ENCODE measurements at regions not wholly inside any gene's neighbourhood (a gene's known extent, or its start where the extent isn't known, plus 50 kb on each side); places are given as distances from the start of the nearest gene placed in this dataset.

DNA sequence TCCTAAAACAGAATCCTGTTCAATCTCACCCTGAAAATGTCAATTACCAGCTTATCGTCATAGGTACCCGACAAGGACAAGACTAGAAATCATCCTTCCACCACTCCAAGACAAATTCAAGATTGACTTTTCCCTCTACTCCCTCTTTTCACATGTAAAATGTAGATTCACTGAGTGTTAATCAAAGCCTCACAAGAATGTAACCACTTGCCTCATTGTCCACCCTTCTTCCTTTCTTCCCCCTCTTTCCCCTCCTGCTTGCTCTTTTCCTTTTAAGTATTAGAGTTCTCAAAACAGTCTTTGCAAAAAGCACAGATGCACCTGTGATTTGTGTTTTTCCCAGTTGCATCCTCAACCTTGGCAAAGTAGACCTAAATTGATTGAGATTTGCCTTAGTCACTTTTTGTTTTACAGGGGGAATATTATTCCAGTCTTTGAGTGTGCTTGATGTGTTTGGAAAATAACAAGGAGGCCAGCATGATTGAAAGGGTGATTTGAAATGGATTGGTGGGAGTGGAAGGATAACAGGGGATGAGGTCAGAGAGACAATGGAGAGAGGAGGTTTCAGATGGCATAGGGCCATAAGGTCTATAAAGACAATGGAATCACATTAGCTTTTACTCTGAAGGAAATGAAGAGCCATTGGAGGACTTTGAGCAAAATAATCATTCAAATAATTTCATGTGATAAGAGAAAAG is 231.3 kb upstream of the TYRP1 start:
- no peak for DNase-seq

DNA sequence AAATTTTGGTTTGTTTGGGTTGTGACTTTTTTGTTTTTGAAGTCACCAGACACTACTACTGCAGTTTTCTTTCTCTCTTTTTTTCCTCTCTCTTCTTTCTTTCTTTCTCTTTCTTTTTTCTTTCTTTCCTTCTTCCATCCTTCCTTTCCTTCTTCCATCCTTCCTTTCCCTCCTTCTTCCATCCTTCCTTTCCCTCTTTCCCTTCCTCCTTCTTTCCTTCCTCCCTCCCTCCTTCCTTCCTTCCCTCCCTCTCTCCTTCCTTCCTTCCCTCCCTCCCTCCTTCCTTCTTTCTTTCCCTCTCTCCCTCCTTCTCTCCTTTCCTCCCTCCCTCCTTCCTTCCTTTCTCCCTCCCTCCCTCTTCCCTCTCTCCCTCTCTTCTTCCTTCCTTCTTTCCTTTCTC is 230.3 kb upstream of the TYRP1 start:
- DNase-seq = no peak

DNA sequence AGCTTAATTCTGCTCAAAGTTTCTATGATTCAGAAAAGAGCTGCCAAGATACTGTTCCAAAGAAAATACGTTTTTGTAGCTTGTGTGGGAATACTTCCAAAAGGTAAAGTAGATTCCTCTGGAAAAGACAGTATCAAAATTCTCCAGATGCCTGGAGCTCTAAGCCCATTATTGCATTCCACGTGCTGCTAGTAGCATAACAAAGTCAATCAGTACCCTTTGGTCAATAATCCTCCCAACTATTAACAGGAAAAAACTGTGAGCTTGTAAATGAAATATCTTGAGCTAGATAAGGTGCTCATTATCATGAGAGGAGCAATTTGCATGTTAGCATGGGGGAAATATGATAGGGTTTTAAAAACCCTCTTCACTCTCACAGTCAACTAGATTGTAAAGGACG is 229.5 kb upstream of the TYRP1 start:
- no peak for DNase-seq

DNA sequence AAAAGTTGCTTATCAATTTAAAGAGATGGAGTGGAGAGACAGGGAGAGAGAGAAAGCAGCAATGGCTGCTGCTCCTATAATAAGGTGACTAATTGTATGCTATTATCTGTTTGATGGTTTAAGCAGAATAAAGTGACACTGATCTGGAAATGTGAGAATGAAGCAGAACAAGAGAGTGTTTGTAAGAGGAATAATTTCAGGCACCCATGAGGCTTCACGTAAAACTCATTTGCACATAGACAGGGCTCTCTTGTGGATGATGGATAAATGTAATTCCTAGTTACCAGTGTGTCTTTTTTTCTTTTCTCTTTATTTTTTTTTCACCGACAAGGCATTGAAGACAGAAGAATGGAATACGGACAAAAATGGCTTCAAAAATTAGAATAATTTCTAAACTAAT is 228.8 kb upstream of the TYRP1 start:
- DNase-seq = no peak

DNA sequence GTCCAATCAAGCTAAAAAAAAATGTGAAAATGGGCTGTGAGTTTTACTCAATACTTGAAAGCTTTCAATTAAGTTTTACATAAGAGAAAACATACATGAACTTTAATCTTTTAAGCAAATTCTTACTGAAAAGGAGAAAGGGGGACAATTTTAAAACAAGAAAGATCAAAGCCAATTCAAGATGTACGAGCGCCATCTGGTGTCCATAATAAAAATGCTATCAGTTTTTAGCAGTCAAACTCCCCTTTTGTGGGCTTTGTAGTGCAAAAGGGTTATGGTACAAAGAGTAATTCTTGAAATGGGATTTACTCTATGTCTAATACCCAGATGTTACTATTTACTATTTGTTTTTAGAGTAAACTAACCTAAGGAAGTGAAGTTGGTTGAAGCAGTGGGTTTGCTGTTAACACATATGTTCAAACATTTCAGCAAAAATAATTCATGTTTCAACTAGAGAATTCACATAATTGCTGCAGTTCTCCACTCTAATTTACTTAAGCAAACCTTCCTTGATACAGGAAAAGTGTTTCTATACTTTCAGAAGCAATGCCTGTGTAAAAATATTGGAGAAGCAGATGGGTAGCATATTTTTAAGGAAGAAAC is 228.2 kb upstream of the TYRP1 start:
- DNase-seq = no peak

DNA sequence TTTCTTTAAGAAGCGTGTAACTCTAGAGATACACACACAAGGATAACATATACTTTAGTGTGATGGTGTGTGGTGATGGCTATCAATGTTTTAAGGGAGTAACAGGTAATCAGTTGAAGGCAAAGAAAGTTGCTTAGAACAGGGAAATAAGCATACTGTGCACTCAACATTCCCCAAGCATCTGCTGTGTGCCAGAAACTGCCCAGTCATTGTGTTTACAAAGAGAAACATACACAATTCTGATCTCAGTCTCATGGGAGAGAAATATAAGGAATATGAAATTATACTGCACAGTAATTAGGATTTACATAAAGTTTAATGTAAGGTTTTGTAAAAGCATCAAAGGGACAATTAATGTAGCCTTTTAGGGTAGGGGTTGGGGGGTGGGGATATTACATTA is 224.1 kb upstream of the TYRP1 start:
- DNase-seq = no peak

DNA sequence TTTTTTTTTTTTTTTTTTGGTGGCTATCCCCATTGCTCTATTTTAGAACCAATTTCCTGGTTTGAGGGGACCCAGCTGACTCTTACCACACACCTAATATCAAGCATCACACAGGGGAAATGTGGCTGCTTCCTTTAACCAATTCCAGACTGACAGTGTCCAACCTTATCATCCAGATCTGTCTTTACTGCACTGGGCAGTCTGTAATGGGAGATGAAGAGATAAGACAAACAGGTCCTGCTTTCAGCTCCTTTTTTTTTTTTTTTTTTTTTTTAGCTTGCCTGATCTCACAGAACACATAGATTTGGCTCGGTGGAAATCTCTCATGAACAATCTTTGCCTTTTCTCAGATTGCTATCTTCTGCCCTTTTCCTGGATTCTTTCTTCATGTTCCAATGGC is 198.8 kb upstream of the TYRP1 start:
- no peak for DNase-seq

DNA sequence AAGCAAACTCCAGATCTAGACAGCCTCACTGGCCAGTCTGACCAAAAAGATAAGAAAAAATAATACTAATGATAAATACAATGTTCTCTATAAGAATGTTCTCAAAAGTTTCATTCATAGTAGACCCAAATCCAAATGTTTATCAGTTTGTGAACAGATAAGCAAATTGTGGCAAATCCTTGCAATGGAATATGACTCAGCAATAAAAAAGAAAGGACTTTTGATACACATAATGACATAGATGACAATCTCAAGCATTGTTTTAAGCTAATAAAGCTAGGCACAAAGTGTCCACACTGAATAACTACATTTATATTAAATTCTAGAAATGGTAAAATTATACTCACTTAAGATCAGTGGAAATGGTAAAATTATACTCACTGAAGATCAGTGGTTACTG is 195.4 kb upstream of the TYRP1 start:
- DNase-seq = no peak

DNA sequence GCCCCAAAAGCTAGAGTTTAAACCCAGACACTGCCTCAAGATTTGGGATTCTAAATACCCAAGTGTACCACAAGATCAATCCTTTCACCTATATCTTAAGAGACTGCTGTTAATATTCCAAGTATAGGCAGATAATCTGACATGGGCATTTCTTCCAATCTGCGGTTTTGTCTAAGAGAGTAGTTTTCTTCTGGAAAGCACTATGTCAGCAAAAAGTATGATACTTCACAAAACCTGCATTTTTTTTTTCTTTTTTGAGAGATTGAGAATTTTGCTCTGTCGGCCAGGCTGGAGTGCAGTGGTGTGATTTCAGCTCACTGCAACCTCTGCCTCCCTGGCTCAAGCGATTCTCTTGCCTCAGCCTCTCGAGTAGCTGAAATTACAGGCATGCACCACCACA is 190.7 kb upstream of the TYRP1 start:
- DNase-seq = no peak

DNA sequence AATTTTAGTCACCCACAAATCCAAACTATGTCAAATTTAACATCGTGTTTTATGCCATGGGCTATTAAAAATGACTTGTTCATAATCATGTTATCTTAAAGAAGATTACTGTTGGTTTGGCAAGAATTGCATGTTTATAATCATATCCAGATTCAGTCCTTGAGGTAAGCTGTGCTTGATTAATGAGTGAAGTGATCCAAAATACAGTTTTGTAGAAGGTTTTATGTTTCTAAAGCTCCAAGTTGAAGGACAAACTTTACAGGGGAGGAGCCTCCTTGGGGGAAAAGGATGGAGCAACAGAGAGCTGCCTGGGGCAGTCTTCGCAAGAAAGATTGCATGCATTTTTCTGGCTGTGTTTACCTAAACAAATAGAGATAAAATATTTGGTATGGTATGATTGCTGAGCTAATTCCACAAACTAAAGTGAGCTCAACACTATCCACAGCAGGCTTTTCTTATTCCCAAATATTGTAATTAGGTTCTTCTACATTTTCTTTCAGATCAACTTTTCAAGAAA is 189.5 kb upstream of the TYRP1 start:
- DNase-seq = no peak

DNA sequence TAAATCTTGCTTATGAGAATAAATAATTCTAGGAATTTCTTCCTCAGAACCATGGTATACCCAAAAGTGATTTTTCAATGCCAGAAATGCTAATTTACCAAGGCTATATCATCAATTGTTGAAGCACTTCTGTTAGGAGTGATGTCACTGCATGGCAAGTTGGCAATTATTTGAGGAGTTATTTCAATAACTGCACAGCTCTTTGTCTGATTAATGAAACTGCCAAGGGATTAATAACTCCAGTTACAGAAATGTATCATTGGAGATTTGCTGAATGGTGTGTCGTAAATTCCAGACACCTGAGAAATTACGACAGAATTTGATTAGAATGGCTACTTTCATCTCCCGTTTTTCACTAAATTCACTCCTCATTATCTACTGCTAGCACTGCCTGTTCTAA is 182.6 kb upstream of the TYRP1 start:
- DNase-seq = no peak

DNA sequence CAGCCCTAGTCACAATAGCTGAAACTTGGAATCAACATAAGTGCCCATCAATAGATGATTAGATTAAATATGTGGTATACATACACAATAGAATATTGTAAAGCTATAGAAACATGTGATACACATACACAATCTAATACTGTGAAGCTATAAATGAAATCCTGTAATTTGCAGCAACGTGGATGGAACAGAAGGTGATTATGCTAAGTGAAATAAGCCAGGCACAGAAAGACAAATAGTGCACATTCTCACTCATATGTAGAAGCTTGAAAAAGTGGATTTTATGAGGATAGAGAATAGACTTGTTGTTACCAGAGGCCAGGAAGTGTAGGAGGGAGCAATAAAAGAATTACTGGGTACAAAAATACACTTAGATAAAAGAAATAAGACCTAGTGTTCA is 181.5 kb upstream of the TYRP1 start:
- no peak for DNase-seq

DNA sequence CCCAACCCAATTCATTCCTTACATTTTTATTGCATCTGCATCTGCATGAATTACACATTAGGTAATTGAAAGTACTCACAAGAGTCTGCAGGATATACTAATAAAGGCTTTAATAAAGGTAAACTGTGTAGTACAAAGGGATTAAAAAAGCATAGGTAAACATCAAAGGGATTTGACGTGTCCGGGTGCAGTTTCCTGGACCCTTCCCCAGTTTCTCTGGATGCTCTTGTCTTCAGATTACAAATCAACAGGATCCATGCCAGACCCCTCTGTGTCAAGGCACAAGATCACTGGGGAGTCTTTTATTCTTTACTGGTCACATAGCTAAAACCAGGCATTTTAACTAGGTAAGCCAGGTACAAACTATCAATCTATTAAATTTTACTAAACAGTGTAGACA is 177.2 kb upstream of the TYRP1 start:
- no peak for DNase-seq

DNA sequence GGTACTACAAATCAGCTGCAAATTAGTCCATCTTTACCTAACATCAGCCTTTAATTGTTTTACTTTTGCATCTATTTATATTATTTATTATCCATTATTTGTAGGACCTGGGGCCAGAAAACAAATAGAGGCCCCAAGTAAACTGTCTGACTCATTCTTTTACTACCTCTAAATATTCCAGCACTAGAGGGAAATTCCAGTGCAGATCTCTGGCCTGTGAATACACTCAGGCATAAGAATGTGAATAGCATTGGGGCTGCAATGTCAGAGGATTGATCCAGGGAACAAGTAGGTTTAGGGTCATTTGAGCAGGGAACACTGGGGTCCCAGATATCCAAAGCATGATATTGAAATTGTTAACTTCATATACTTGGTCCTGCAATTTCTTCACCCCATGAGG is 176.6 kb upstream of the TYRP1 start:
- DNase-seq = no peak

DNA sequence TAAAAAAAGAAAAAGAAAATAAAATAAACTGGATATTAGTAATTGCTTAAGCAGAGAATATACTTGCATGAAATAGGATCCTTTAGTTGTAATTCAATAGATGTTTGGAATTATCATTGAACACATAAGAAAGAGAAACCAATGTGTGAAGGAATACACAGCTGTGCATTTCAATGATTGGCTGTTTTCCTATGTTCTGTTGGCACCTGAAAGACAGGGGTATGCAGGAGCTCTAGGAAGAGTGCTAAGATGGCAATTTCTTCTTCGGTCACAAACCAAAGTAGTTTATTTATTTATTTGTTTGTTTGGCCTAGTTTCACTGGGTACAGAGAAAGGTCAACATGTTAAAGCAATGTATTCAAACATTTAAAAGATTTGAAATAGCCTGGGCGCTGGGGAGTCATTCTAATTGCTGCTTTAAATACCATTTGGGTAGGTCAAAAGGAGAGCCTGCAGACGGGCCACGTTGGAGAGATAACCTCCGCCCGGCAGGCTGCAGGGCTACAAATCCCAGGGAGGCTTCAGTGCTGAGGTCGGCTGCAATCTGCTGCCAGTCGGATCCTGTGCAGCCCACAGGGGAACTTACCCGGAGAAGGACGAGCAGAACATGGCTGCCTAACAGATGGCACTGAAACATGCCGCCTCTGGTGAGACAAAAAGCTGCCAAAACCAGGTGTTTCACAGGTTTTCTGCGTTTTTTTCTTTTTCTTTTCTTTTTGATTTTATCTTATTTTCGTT is 154.2 kb upstream of the TYRP1 start:
- no peak for DNase-seq

DNA sequence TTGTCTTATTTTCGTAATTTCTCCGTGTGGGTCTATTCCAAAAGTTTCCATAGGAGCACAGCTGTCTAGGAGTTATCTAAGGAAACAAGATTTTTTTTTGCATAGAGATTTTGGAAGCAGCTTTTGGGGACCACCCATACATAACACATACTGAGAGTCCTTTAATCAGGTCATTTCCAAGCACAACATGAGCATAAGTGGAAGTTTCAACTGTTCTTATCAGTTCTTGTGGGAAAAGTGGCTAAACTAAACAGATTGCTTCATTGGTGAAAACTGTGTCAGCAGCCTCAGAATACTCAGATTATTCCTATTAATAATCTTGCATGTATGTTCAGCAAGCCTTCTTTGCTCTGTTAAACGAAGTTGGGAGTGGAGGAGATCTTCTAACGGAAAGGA is 153.6 kb upstream of the TYRP1 start:
- DNase-seq = no peak

DNA sequence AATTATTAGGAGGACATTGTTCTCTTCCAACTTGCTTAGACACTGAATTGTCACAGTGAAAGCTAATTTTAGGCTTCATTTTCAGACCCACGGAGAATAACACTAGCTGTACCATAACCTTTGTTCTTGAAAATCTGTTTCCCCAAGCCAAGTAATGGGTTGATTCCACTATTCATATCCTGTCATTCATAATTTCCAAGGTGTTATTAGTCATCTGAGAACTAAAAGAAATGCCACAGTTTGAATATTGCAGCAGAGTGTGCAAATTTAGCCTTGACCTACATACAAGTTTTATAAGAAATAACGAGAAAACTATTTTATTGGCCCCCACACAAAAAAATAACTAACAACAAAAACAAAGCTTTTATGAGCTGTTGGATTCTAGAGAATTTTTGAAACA is 148.5 kb upstream of the TYRP1 start:
- DNase-seq = no peak

DNA sequence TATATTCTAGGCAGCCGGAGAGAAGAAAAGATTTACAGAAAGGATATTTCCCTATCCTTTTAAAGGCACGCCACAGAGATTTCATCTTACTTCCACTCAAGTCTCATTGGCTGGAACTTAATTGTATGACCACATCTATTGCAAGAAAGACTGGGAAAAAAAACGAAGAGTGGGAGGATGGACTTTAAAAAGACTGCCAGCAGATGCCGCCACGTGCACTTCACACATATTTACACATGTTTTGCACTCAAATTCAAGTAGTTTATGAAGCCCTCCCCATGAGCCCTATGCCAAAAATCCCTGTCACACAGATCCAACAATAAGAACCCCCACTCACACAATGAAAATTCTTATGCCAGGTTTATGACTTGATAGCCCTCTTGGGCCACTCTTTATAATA is 138.5 kb upstream of the TYRP1 start:
- DNase-seq = no peak

DNA sequence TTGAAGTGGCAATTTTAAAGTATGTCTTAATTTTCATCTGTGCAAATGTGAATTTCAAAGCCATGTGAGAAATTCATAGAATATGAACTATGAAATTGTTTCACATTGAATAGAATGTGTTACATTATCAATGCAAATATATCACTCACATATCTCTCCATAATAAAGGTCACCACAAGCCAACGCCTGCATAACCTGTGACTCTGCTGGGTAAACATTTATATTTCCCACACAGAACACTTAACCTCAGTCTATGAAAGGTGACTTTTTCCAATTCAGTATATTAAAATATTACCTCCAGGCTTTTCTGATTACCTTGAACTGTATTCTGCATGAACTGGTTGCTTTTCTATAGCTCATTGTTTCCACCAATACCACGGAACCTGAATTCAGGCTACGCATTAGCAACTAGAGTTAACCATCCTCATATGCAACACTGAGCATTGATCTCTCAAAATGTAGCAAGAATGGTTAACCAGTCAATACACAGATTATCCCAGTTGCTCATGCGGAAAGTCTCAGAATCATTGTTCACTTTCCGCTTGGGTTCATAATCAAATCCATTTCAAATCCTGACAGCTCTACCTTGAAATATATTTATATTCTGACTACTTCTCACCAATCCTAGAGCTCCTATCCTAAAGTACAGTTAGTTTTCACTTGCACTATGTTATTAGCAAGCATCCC is 126.6 kb upstream of the TYRP1 start:
- DNase-seq = no peak

DNA sequence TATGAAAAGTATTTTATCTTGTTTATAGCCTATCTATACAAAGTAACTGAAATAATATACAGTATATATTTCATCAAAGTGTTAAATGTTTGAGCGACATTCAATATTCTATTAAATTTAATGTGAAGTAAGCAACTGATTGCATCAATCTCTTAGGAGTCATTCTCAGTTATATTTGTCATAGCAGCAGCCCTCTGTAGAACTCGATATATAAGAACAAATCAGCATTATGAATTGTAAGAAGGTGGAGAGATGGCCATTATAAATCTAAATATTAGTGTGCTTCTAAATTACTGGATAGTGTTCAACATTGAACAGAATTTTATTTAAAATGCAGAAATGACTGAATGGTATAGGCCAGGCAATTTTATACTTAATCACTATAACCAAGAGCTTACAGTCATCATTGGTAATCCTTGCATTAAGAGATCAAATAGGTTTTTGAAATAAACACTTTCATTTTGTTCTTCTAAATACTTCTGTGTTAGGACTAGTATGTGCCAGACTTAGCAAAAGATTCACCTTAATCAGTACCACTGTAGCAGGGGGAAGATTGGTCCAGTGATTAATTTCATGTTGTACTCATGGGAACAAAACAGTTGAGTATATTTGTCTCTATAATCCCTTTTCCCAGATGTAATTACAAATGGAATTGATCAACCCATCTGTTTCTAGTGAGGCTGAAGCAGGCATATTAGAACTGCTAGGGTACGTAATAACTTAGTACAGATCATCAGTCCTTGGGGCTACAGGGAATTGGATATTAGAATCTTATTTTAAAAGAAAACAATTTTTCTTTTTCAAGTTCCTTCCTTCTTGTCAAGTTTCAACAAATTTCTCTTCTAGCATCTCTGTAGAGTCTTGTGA is 108.3 kb upstream of the TYRP1 start:
- DNase-seq = no peak

DNA sequence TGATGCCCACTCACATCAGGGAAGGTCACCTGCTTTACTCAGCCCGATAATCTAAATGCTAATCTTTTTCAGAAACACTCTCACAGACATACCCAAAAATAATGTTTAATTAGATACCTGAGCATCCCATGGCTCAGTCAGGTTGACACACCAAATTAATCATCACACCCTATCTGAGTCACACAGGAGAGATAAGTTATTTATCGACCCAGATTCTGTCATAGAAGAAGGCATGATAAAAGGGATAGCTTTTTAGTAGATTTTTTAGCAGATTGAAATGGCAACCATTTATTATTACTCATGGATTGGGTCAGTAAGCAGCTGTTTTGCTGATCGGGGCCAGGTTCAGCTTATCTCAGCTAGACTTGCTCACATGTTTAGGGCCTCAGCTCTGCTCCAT is 97.8 kb upstream of the TYRP1 start:
- no peak for DNase-seq

DNA sequence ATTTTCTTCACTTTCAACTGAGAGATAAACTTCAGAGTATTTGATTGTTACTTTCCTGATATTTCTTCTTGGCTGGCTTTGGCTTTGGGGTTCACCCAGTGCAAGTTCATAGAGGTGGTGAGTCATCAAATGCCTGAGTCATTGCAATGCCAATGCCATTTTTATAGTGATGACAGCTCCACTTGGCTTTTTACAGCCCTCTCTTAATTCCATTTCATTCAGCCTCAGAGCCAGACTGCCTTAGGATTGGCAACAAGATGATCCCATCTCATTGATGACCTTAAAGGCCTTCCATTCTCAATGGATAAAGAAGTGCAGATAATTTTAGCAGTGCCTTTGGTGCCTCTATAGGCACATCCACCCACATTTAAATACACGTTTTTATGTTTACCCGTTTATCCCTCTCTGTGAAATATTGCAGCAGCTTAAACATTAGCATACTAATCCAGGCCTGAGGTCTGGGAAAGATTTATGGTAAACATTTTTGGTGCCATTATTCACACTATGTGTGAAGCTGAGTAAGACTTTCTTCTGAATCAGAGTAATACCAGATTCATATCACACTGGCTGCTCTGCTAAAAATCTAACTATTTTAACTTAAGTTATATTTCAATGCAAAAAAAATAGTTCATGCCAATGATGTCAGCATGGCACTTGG is 88.9 kb upstream of the TYRP1 start:
- no peak for DNase-seq
